Gastrocnemius medialis (tissue), 4 donors: ENCODE measurements at regions not wholly inside any gene's neighbourhood (a gene's known extent, or its start where the extent isn't known, plus 50 kb on each side); places are given as distances from the start of the nearest gene placed in this dataset.

Source experiments
- POLR2A ChIP-seq, 2 donors: fragments of 450-650 bp; IDR thresholded peaks; one replicate each; pipeline ENCODE4 v1.6.1; 2017; ENCODE audit warnings: antibody characterized with exemption in 2 of 2, mild to moderate bottlenecking in 2 of 2, moderate library complexity in 2 of 2
- TF ChIP-seq, protein P1 (sequence below), 5 experiments: fragments of 450-650 bp in 3 of 5; fragments of 200-600 bp in 2 of 5; sonication (generic) in 2 of 5; IDR thresholded peaks in 4 of 5; conservative IDR thresholded peaks in 1 of 5; 1 replicate in 4 of 5; 2 replicates in 1 of 5; pipeline ENCODE4 v1.5.1; 2016 to 2019; ENCODE audit warnings: antibody characterized with exemption in 5 of 5, mild to moderate bottlenecking in 3 of 5, moderate library complexity in 3 of 5

DNA sequence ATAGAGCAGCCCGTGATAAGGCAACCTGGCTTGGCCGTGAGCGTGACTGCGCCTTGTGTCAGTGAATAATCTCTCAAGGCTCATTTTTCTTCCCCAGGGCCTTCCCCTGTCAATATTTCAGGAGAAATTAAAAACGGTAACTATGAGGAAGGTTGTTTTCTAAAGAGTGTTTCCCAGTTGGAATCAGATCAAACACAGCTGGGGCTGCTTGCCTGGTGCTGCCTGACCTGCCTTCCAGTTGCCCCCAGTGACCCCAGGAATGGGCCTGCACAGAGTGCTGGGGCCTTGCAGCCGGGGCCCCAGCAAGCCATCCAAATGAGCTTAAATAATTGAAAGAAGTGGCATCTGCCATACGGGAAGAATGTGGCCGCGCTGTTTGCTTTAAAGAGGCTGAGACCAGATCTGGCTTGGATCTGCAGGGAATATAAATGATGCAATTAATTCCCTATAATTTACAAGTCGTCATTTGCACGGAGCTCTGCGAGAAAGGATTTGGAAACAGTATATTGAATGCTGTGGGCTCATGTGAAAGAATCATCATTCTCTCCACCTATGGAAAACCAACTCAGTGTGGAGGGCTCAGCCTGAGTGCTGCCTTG lies 203.9 kb downstream of the C1orf94 start:
- TF ChIP-seq, protein P1, sequence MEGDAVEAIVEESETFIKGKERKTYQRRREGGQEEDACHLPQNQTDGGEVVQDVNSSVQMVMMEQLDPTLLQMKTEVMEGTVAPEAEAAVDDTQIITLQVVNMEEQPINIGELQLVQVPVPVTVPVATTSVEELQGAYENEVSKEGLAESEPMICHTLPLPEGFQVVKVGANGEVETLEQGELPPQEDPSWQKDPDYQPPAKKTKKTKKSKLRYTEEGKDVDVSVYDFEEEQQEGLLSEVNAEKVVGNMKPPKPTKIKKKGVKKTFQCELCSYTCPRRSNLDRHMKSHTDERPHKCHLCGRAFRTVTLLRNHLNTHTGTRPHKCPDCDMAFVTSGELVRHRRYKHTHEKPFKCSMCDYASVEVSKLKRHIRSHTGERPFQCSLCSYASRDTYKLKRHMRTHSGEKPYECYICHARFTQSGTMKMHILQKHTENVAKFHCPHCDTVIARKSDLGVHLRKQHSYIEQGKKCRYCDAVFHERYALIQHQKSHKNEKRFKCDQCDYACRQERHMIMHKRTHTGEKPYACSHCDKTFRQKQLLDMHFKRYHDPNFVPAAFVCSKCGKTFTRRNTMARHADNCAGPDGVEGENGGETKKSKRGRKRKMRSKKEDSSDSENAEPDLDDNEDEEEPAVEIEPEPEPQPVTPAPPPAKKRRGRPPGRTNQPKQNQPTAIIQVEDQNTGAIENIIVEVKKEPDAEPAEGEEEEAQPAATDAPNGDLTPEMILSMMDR (IDR thresholded peaks at IDR 0.05 in 4 of 5, conservative IDR thresholded peaks at IDR 0.05 in 1 of 5): no peak
- no peak for TF ChIP-seq POLR2A (IDR thresholded peaks at IDR 0.05)
